Spleen (tissue), 11 donors: ENCODE measurements at regions not wholly inside any gene's neighbourhood (a gene's known extent, or its start where the extent isn't known, plus 50 kb on each side); places are given as distances from the start of the nearest gene placed in this dataset.
"Not testable (repeated sequence)": the region's sequence is repeated elsewhere in the genome, so short reads cannot be mapped to it uniquely, and the experiment has no call there.

Experiments
- DNase-seq: peaks from one replicate; pipeline ENCODE4 v3.0.0-alpha.2; 2020
- H3K27ac ChIP-seq, 8 donors: fragments of 200-600 bp; sonication (generic) in 7 of 8; 1 replicate in 4 of 8; 2 replicates in 4 of 8; pipeline versions ENCODE4 v1.5.0 to v1.8.0; 2016 to 2021; ENCODE audit warnings: inconsistent platforms in 4 of 8, mild to moderate bottlenecking in 4 of 8, moderate library complexity in 1 of 8
- H3K27me3 ChIP-seq, 7 donors: fragments of 200-600 bp; sonication (generic) in 6 of 7; replicated peaks in 1 of 7; 1 replicate in 4 of 7; 2 replicates in 3 of 7; pipeline versions ENCODE4 v1.5.0 to v1.8.0; 2016 to 2021; ENCODE audit warnings: inconsistent platforms in 3 of 7, mild to moderate bottlenecking in 1 of 7
- H3K36me3 ChIP-seq, 6 donors: fragments of 200-600 bp; sonication (generic) in 5 of 6; 1 replicate in 4 of 6; 2 replicates in 2 of 6; pipeline versions ENCODE4 v1.5.0 to v1.8.0; 2016 to 2021; ENCODE audit warnings: inconsistent platforms in 2 of 6
- H3K4me1 ChIP-seq, 6 donors: fragments of 200-600 bp; sonication (generic) in 5 of 6; 1 replicate in 3 of 6; 2 replicates in 3 of 6; pipeline versions ENCODE4 v1.5.0 to v1.8.0; 2016 to 2021; ENCODE audit warnings: inconsistent platforms in 3 of 6
- H3K4me3 ChIP-seq, 8 donors: fragments of 200-600 bp; sonication (generic) in 7 of 8; 1 replicate in 4 of 8; 2 replicates in 4 of 8; pipeline versions ENCODE4 v1.5.0 to v1.8.0; 2016 to 2021; ENCODE audit warnings: inconsistent platforms in 4 of 8, mild to moderate bottlenecking in 4 of 8, moderate library complexity in 2 of 8
- H3K9me3 ChIP-seq, 8 donors: fragments of 200-600 bp; sonication (generic) in 7 of 8; 1 replicate in 4 of 8; 2 replicates in 4 of 8; pipeline versions ENCODE4 v1.5.0 to v1.8.0; 2016 to 2021; ENCODE audit warnings: inconsistent platforms in 4 of 8
- POLR2A ChIP-seq, 3 donors: fragments of 450-650 bp; IDR thresholded peaks; one replicate each; pipeline ENCODE4 v1.5.1; 2017; ENCODE audit warnings: antibody characterized with exemption in 3 of 3, mild to moderate bottlenecking in 1 of 3
- POLR2AphosphoS5 ChIP-seq, 3 donors: sonication (generic); formaldehyde crosslinking; IDR thresholded peaks; one replicate each; pipeline ENCODE4 v1.5.1; 2017; ENCODE audit warnings: antibody characterized with exemption in 3 of 3
- WGBS, 5 donors: extraction: QIAGEN DNeasy Blood & Tissue Kit in 3 of 5; methylation state at CpG; one replicate each; pipeline versions ENCODE4 v1.1.5 to v1.1.7; 2013 to 2018; 5-methylcytosine and 5-hydroxymethylcytosine counted together
- intact Hi-C: fragments of 100-400 bp; cut with DNase I; formaldehyde crosslinking; loops from one replicate; pipeline ENCODE4 v1.15.0; 2023; ENCODE audit warnings: low total_unique reads
- TF ChIP-seq, protein P1 (sequence below), 11 experiments: fragments of 200-600 bp in 7 of 11; fragments of 450-650 bp in 4 of 11; sonication (generic) in 4 of 11; IDR thresholded peaks in 8 of 11; conservative IDR thresholded peaks in 3 of 11; 1 replicate in 7 of 11; 2 replicates in 4 of 11; pipeline versions ENCODE4 v1.4.0 to v1.8.0; 2016 to 2021; ENCODE audit warnings: antibody characterized with exemption in 11 of 11, inconsistent platforms in 4 of 11, mild to moderate bottlenecking in 1 of 11
- donor health status: healthy with polysubstance abuse.
- donor health status: DM: no; HTN: no; CAD: no; lungs with moderate emphysema.
- donor health status: DM: no; HTN: no; CAD: no.
- donor health status: Bipolar disorder and iron deficiency.
- donor health status: healthy.
- donor health status: DM: no; HTN: no; CAD: no.
- donor health status: DM: yes; HTN: yes; CAD: no.

DNA sequence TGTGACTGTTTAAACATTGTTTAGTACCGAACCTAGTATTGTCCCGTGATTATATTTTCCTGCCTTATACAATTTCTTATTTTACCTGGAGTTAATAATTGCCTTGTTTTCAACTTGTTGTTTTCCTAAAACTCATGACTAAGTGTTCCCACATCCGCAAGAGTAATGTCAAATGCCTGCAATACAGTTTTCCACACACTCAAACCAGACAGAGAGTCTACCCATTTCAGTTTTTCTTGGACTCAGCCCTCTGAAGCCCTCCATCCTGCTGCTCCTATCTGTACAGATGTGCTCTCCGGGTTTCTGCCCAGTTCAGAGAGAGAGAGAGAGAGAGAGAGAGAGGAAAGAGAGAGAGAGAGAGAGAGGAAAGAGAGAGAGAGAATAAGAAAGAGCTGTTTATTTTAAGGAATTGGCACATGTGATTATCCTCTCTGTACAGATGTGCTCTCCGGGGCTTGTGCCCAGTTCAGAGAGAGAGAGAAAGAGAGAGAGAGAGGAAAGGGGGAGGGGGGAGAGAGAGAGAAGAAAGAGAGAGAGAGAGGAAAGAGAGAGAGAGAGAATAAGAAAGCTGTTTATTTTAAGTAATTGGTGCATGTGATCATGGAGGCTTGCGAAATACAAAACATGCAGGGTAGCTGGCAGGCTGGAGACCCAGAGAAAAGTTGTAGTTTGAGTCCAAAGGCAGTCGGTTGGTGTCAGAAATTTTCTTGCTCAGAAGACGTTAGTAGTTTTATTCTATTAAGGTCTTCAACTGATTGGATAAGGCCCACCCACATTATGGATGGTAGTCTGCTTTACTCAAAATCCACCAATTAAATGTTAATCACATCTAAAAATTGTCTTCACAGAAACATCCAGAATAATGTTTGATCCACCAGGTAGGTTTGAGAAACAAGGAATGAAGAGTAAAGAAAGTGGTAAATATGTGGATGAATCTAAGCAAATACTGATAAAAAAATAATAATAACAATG lies 104.1 kb upstream of the GOLGA8J start:
- DNase-seq = no peak
- H3K27ac ChIP-seq = no peak overlapping the region
- peaks cover 0 to 4% (median 0%) of the 10 kb centered on the region in 7 donors for H3K27me3 ChIP-seq
- H3K9me3 ChIP-seq = no peaks in the 10 kb centered on the region
- intact Hi-C loops = no loop called here
- WGBS, 5 donors = 74 to 84% (median 81%) methylated on average over 8 of the region's 8 CpGs
- no peaks in the 10 kb centered on the region for H3K4me1 ChIP-seq
- no peak for TF ChIP-seq POLR2A (IDR thresholded peaks at IDR 0.05)
- TF ChIP-seq POLR2AphosphoS5 (IDR thresholded peaks at IDR 0.05) = no peak
- TF ChIP-seq, protein P1, sequence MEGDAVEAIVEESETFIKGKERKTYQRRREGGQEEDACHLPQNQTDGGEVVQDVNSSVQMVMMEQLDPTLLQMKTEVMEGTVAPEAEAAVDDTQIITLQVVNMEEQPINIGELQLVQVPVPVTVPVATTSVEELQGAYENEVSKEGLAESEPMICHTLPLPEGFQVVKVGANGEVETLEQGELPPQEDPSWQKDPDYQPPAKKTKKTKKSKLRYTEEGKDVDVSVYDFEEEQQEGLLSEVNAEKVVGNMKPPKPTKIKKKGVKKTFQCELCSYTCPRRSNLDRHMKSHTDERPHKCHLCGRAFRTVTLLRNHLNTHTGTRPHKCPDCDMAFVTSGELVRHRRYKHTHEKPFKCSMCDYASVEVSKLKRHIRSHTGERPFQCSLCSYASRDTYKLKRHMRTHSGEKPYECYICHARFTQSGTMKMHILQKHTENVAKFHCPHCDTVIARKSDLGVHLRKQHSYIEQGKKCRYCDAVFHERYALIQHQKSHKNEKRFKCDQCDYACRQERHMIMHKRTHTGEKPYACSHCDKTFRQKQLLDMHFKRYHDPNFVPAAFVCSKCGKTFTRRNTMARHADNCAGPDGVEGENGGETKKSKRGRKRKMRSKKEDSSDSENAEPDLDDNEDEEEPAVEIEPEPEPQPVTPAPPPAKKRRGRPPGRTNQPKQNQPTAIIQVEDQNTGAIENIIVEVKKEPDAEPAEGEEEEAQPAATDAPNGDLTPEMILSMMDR (IDR thresholded peaks at IDR 0.05 in 8 of 11, conservative IDR thresholded peaks at IDR 0.05 in 3 of 11) = no peak
- H3K4me3 ChIP-seq = no peak overlapping the region
- no peaks in the 10 kb centered on the region for H3K36me3 ChIP-seq

DNA sequence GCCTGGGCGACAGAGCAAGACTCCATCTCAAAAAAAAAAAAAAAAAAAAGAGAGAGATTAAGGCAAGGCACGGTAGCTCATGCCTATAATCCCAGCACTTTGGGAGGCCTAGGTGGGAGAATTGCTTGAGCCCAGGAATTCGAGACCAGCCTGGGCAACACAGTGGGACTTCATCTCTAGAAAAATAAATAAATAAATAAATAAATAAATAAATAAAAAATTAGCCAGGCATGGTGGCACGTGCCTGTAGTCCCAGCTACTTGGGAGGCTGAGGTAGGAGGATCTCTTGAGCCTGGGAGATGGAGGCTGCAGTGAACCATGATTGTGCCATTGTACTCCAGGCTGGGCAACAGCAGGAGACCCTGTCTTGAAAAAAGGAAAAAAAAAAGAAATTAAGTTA lies 108.7 kb upstream of the GOLGA8J start:
- H3K27ac ChIP-seq, H3K9me3 ChIP-seq, H3K36me3 ChIP-seq, intact Hi-C loops, DNase-seq, H3K4me3 ChIP-seq, H3K4me1 ChIP-seq: not testable (repeated sequence)
- peaks cover 0 to 42% (median 7%) of the 10 kb centered on the region in 7 donors for H3K27me3 ChIP-seq
- WGBS, 5 donors = 65 to 93% (median 81%) methylated on average over 3 to 4 of the region's 4 CpGs

DNA sequence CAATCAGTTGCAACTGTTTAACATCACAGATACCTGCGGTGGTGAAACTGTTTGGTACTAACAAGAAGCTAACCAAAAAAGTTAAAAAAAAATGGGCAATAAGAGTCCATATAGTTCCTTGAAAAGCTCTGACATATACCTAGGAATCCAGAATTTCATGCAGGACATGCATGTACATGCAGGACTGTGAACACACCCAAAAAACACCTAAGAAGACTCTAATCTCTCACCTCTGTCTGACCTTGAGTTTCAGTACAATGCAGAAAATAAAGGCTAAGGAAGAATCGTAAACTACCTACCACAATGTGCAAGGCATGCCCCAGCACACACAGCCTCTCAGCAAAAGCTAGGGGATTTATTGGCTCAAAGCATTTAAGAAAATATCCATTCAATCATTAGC lies 110.7 kb upstream of the GOLGA8J start:
- intact Hi-C loops = no loop called here
- H3K4me3 ChIP-seq = no peak overlapping the region
- H3K4me1 ChIP-seq = peaks cover 0 to 5% (median 0%) of the 10 kb centered on the region in 6 donors
- WGBS, 5 donors = 69 to 95% (median 93%) methylated on average over 2 of the region's 2 CpGs
- no peak overlapping the region for H3K27ac ChIP-seq
- TF ChIP-seq, protein P1 (IDR thresholded peaks at IDR 0.05 in 8 of 11, conservative IDR thresholded peaks at IDR 0.05 in 3 of 11) = no peak
- TF ChIP-seq POLR2A (IDR thresholded peaks at IDR 0.05) (no peak), POLR2AphosphoS5 (IDR thresholded peaks at IDR 0.05) (no peak)
- peaks cover 0 to 61% (median 20%) of the 10 kb centered on the region in 7 donors for H3K27me3 ChIP-seq
- peaks cover 0 to 8% (median 0%) of the 10 kb centered on the region in 8 donors for H3K9me3 ChIP-seq
- no peaks in the 10 kb centered on the region for H3K36me3 ChIP-seq
- no peak for DNase-seq

DNA sequence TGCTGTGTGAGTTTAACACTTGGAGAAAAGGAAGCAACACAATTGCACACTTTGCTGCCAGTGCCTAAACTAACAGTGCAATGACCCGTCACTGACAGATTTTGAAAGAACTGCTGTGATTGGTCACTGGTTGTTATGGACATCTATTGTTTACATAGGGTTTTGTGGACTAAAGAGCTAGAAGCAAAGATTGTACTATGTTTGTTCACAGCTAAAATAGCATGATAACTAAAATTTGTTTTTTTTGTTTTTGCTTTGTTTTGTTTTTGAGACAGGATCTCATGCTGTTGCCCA lies 112.4 kb upstream of the GOLGA8J start:
- no peak overlapping the region for H3K4me3 ChIP-seq
- peaks cover 0 to 72% (median 23%) of the 10 kb centered on the region in 7 donors for H3K27me3 ChIP-seq
- no peak for DNase-seq
- H3K36me3 ChIP-seq = no peaks in the 10 kb centered on the region
- H3K4me1 ChIP-seq = peaks cover 0 to 5% (median 0%) of the 10 kb centered on the region in 6 donors
- H3K27ac ChIP-seq = no peak overlapping the region
- 64 to 82% (median 70%) methylated on average over 1 of the region's 1 CpG for WGBS, 5 donors
- intact Hi-C loops = no loop called here
- TF ChIP-seq, protein P1 (IDR thresholded peaks at IDR 0.05 in 8 of 11, conservative IDR thresholded peaks at IDR 0.05 in 3 of 11) = no peak
- TF ChIP-seq POLR2A (IDR thresholded peaks at IDR 0.05) (no peak), POLR2AphosphoS5 (IDR thresholded peaks at IDR 0.05) (no peak)
- peaks cover 0 to 8% (median 0%) of the 10 kb centered on the region in 8 donors for H3K9me3 ChIP-seq
